CD14-positive monocyte (primary cell): ENCODE measurements at regions not wholly inside any gene's neighbourhood (a gene's known extent, or its start where the extent isn't known, plus 50 kb on each side); places are given as distances from the start of the nearest gene placed in this dataset.

ENCODE experiments used
- DNase-seq, 3 donors: peaks; one replicate each; pipeline ENCODE4 v3.0.0-alpha.2; 2011 to 2022
- H2AFZ ChIP-seq: 2 replicates; pipeline ENCODE4 v1.6.0; 2012; ENCODE audit warnings: mild to moderate bottlenecking, low read depth, low read length, inconsistent platforms; ENCODE audit not compliant: insufficient read depth, poor library complexity, severe bottlenecking
- H3K27ac ChIP-seq, 2 donors: 1 replicate in 1 of 2; 2 replicates in 1 of 2; pipeline ENCODE4 v1.5.1; 2012 to 2013; ENCODE audit warnings: low read length in 2 of 2, control low read depth in 1 of 2, inconsistent platforms in 1 of 2, low read depth in 1 of 2, mild to moderate bottlenecking in 1 of 2
- H3K27me3 ChIP-seq, 2 donors: one replicate each; pipeline versions ENCODE4 v1.6.0 to v1.6.1; 2011 to 2013; ENCODE audit warnings: low read length in 2 of 2; ENCODE audit not compliant: control insufficient read depth in 2 of 2, insufficient read depth in 2 of 2
- H3K36me3 ChIP-seq, 2 donors: replicated peaks in 1 of 2; 1 replicate in 1 of 2; 2 replicates in 1 of 2; pipeline versions ENCODE4 v1.5.1 to v1.6.1; 2012 to 2013; ENCODE audit warnings: low read length in 2 of 2, control low read depth in 1 of 2, inconsistent platforms in 1 of 2, mild to moderate bottlenecking in 1 of 2; ENCODE audit not compliant: insufficient read depth in 2 of 2, control insufficient read depth in 1 of 2
- H3K4me1 ChIP-seq, 2 donors: 1 replicate in 1 of 2; 2 replicates in 1 of 2; pipeline versions ENCODE4 v1.5.1 to v1.6.1; 2012 to 2013; ENCODE audit warnings: low read length in 2 of 2, control low read depth in 1 of 2, inconsistent platforms in 1 of 2, mild to moderate bottlenecking in 1 of 2, moderate library complexity in 1 of 2; ENCODE audit not compliant: insufficient read depth in 2 of 2, control insufficient read depth in 1 of 2
- H3K4me2 ChIP-seq: replicated peaks from 2 replicates; pipeline ENCODE3; 2012; ENCODE audit warnings: low read length, moderate library complexity, mild to moderate bottlenecking; ENCODE audit not compliant: poor library complexity, severe bottlenecking; ENCODE audit errors: extremely low read depth
- H3K4me3 ChIP-seq, 3 experiments: fragments of 200-600 bp in 1 of 3; sonication (generic) in 1 of 3; replicated peaks in 1 of 3; 1 replicate in 2 of 3; 2 replicates in 1 of 3; pipeline ENCODE4 v1.5.1; 2011 to 2013; ENCODE audit warnings: low read length in 3 of 3, mild to moderate bottlenecking in 3 of 3, control low read depth in 2 of 3, low read depth in 2 of 3, inconsistent platforms in 1 of 3, moderate library complexity in 1 of 3
- H3K79me2 ChIP-seq: 2 replicates; pipeline ENCODE4 v1.6.0; 2012; ENCODE audit warnings: mild to moderate bottlenecking, control low read depth, inconsistent platforms, low read length, moderate library complexity; ENCODE audit not compliant: insufficient read depth
- H3K9ac ChIP-seq: 2 replicates; pipeline ENCODE4 v1.6.0; 2017; ENCODE audit warnings: low read length, mild to moderate bottlenecking; ENCODE audit not compliant: insufficient read depth, poor library complexity, severe bottlenecking
- H3K9me3 ChIP-seq, 2 donors: replicated peaks in 1 of 2; 1 replicate in 1 of 2; 2 replicates in 1 of 2; pipeline versions ENCODE4 v1.5.1 to v1.6.1; 2012 to 2013; ENCODE audit warnings: low read length in 2 of 2, control low read depth in 1 of 2; ENCODE audit not compliant: control insufficient read depth in 1 of 2, insufficient read depth in 1 of 2
- H4K20me1 ChIP-seq: 2 replicates; pipeline ENCODE4 v1.6.0; 2012; ENCODE audit warnings: mild to moderate bottlenecking, low read length, control low read depth, moderate library complexity; ENCODE audit not compliant: insufficient read depth
- H3K27ac Mint-ChIP-seq, 7 donors: one replicate each; pipeline ENCODE4 v1.8.0; 2020; ENCODE audit warnings: mild to moderate bottlenecking in 7 of 7, mixed read lengths in 7 of 7, moderate library complexity in 6 of 7, inconsistent platforms in 2 of 7
- H3K27me3 Mint-ChIP-seq, 3 donors: one replicate each; pipeline ENCODE4 v1.8.0; 2021 to 2022; ENCODE audit warnings: low read depth in 3 of 3, mild to moderate bottlenecking in 3 of 3, mixed read lengths in 3 of 3, moderate library complexity in 3 of 3, inconsistent platforms in 1 of 3
- H3K36me3 Mint-ChIP-seq, 2 donors: one replicate each; pipeline ENCODE4 v1.8.0; 2020; ENCODE audit warnings: mixed read lengths in 2 of 2, inconsistent platforms in 1 of 2, mild to moderate bottlenecking in 1 of 2
- H3K4me1 Mint-ChIP-seq: one replicate; pipeline ENCODE4 v1.8.0; 2020; ENCODE audit warnings: mild to moderate bottlenecking, mixed read lengths
- H3K4me3 Mint-ChIP-seq, 2 donors: one replicate each; pipeline ENCODE4 v1.8.0; 2020; ENCODE audit warnings: mild to moderate bottlenecking in 2 of 2, mixed read lengths in 2 of 2, moderate library complexity in 1 of 2
- H3K9me3 Mint-ChIP-seq, 7 donors: one replicate each; pipeline ENCODE4 v1.8.0; 2020 to 2022; ENCODE audit warnings: mixed read lengths in 7 of 7, mild to moderate bottlenecking in 6 of 7, moderate library complexity in 6 of 7, inconsistent platforms in 2 of 7
- CTCF ChIP-seq: fragments of 200-600 bp; IDR thresholded peaks from one replicate; pipeline ENCODE4 v1.8.0; 2022; ENCODE audit warnings: antibody characterized with exemption, mild to moderate bottlenecking
- WGBS: methylation state at CpG from one replicate; pipeline ENCODE4 v1.1.5; 2013; ENCODE audit warnings: missing lambda C conversion rate; ENCODE audit not compliant: insufficient coverage; 5-methylcytosine and 5-hydroxymethylcytosine counted together
- intact Hi-C, 2 donors: fragments of 100-400 bp; cut with micrococcal nuclease; formaldehyde crosslinking; loops; one replicate each; pipeline versions ENCODE4 v1.15.0 to v1.15.1; 2023

- Histone ChIP-seq H3K79me2 (no peaks in the 10 kb centered on the region), H3K9me3 (no peaks in the 10 kb centered on the region), H3K4me1 (no peaks in the 10 kb centered on the region), H2AFZ (no peak overlapping the region), H3K27me3 (no peaks in the 10 kb centered on the region), H3K36me3 (no peaks in the 10 kb centered on the region), H4K20me1 (no peaks in the 10 kb centered on the region), H3K9ac (no peak overlapping the region), H3K4me2 (no peak overlapping the region), H3K27ac (no peak overlapping the region), H3K4me3 (no peak overlapping the region)
- Mint-ChIP-seq H3K27ac (no peak overlapping the region), H3K9me3 (peaks cover 0 to 2% (median 0%) of the 10 kb centered on the region in 7 donors), H3K36me3 (no peaks in the 10 kb centered on the region), H3K27me3 (peaks cover 2 to 10% (median 4%) of the 10 kb centered on the region in 3 donors), H3K4me1 (no peaks in the 10 kb centered on the region), H3K4me3 (no peak overlapping the region)
- TF ChIP-seq CTCF, result no peak
- DNase-seq, result no peak
- intact Hi-C loops, result no loop called here
- 93% methylated on average over 12 of the region's 15 CpGs for WGBS
Observed at GRCh38 chr20:57964011-57964862, 254.4 kb upstream of the PMEPA1 start.

- no peak for DNase-seq
- Histone ChIP-seq H3K27ac (no peak overlapping the region), H3K4me2 (no peak overlapping the region), H3K9ac (no peak overlapping the region), H3K36me3 (no peaks in the 10 kb centered on the region), H3K27me3 (no peaks in the 10 kb centered on the region), H2AFZ (no peak overlapping the region), H3K4me1 (no peaks in the 10 kb centered on the region), H3K79me2 (no peaks in the 10 kb centered on the region), H4K20me1 (no peaks in the 10 kb centered on the region), H3K4me3 (no peak overlapping the region), H3K9me3 (no peaks in the 10 kb centered on the region)
- intact Hi-C loops, result no loop called here
- peaks cover 0 to 8% (median 6%) of the 10 kb centered on the region in 3 donors for H3K27me3 Mint-ChIP-seq
- peak overlapping the region in 1 of 7 donors; percentile 42 for H3K27ac Mint-ChIP-seq
- H3K4me3 Mint-ChIP-seq, result no peak overlapping the region
- no peaks in the 10 kb centered on the region for H3K4me1 Mint-ChIP-seq
- H3K36me3 Mint-ChIP-seq, result no peaks in the 10 kb centered on the region
- 90% methylated on average over 14 of the region's 19 CpGs for WGBS
- no peaks in the 10 kb centered on the region for H3K9me3 Mint-ChIP-seq
- TF ChIP-seq CTCF, result no peak
Observed at GRCh38 chr20:57960803-57961575, 251.2 kb upstream of the PMEPA1 start.
